IPS-15b (cell line): ENCODE measurements at regions not wholly inside any gene's neighbourhood (a gene's known extent, or its start where the extent isn't known, plus 50 kb on each side); places are given as distances from the start of the nearest gene placed in this dataset.
"Not testable (repeated sequence)": the region's sequence is repeated elsewhere in the genome, so short reads cannot be mapped to it uniquely, and the experiment has no call there.

Experiments used
- H3K27me3 ChIP-seq: one replicate; pipeline ENCODE4 v1.6.1; 2013; ENCODE audit warnings: low read length; ENCODE audit not compliant: control insufficient read depth, insufficient read depth
- H3K36me3 ChIP-seq: one replicate; pipeline ENCODE4 v1.6.1; 2013; ENCODE audit warnings: low read length; ENCODE audit not compliant: control insufficient read depth, insufficient read depth
- H3K4me1 ChIP-seq: one replicate; pipeline ENCODE4 v1.6.1; 2013; ENCODE audit warnings: mild to moderate bottlenecking, low read length; ENCODE audit not compliant: control insufficient read depth, insufficient read depth
- H3K4me3 ChIP-seq: one replicate; pipeline ENCODE4 v1.5.1; 2013; ENCODE audit warnings: low read depth, low read length
- H3K9ac ChIP-seq: one replicate; pipeline ENCODE4 v1.6.1; 2013; ENCODE audit warnings: low read depth, mild to moderate bottlenecking, low read length
- H3K9me3 ChIP-seq: one replicate; pipeline ENCODE4 v1.6.1; 2013; ENCODE audit warnings: mild to moderate bottlenecking, low read length; ENCODE audit not compliant: control insufficient read depth, insufficient read depth

DNA sequence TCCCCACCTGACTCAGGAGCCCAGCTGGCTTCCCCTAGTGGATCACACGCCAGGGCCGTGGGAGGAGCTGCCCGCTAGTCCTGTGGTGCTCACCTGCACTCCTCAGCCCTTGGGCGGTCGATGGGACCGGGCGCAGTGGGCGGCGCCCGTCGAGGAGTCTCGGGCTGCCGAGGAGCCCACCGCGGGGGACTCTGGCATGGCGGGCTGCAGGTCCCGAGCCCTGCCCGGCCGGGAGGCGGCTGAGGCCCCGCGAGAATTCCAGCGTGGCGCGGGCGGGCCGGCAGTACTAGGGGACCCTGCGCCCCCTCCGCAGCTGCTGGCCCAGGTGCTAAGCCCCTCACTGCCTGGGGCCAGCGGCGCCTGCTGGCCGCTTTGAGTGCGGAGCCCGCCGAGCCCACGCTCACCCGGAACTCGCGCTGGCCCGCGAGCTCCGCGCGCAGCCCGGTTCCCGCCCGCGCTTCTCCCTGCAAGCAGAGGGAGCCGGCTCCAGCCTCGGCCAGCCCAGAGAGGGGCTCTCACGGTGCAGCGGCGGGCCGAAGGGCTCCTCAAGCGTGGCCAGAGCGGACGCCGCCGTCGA, 367.9 kb downstream of the TYW1 start:
- H3K36me3 ChIP-seq: no peaks in the 10 kb centered on the region
- H3K4me3 ChIP-seq: peak overlapping the region; percentile 18
- H3K4me1 ChIP-seq: no peaks in the 10 kb centered on the region
- H3K27me3 ChIP-seq: peaks cover 2% of the 10 kb centered on the region
- H3K9ac ChIP-seq: no peak overlapping the region
- H3K9me3 ChIP-seq: no peaks in the 10 kb centered on the region

DNA sequence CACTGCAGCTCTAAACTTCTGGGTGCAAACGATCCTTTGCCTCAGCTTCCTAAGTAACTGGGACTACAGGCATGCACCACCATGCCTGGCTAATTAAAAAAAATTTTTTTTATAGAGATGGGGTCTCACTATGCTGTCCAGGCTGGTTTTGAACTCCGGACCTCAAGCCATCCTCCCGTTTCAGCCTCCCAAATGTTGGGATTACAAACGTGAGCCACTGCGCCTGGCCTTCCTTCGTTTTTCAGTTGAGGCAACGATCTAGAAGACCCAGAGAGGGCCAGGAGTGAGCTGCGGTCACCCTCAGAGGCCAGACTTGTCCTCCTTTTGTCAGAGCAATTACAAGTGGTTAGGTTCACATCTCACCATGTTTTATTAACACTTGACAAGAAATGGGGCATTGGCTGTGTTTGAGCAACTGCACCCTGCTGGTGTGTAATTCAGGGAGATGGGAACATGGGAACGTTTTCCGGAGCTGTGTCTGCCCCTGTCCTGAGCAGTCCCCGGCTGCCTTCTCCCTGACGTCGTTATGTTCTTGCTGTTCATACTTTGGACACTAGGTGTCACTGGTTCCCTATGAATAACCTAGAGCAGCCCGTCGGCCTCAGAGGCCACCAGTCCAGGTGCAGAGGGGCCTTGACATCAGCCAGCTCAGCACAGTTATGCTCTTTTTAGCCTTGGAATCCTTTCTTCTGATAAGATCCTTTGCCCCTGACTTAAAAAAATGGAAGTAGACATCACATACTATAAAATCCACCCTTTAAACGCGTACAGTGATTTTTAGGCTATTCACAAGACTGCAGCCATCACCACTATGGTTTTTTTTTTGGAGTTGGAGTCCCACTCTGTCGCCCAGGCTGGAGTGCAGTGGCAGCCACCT, 375.0 kb downstream of the TYW1 start:
- H3K4me1 ChIP-seq: no peaks in the 10 kb centered on the region
- no peak overlapping the region for H3K4me3 ChIP-seq
- H3K9me3 ChIP-seq: no peaks in the 10 kb centered on the region
- H3K27me3 ChIP-seq: peaks cover 2% of the 10 kb centered on the region
- H3K9ac ChIP-seq: no peak overlapping the region
- H3K36me3 ChIP-seq: no peaks in the 10 kb centered on the region

DNA sequence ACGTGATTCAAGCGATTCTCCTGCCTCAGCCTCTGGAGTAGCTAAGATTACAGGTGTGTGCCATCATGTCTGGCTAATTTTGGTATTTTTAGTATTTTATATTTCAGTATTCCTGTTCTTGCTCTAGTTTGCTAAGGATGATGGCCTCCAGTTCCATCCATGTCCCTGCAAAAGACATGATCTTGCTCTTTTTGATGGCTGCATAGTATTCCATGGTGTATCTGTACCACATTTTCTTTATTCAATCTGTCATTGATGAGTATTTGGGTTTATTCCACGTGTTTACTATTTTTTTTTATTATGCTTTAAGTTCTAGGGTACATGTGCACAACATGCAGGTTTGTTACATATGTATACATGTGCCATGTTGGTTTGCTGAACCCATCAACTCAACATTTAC, 376.8 kb downstream of the TYW1 start:
- not testable (repeated sequence) for H3K27me3 ChIP-seq, H3K9ac ChIP-seq, H3K9me3 ChIP-seq, H3K4me1 ChIP-seq, H3K36me3 ChIP-seq, H3K4me3 ChIP-seq

DNA sequence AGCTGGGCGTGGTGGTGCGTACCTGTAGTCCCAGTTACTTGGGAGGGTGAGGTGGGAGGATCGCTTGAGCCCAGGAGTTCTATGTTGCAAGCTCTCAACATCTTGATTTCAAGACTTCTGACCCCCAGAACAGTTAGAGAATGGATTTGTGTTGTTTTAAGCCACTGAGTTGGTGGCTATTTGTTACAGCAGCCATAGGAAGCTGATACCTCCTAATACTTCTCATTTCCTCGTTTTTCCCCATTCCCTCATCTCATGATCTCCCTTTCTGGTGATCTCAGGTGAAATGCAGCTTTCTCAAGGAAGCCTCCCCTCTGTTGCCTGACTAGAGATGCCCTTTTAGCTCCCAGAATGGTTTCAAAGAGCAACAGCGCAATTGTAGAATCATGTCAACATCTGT, 378.8 kb downstream of the TYW1 start:
- H3K27me3 ChIP-seq: peaks cover 5% of the 10 kb centered on the region
- no peak overlapping the region for H3K9ac ChIP-seq
- H3K9me3 ChIP-seq: no peaks in the 10 kb centered on the region
- no peaks in the 10 kb centered on the region for H3K4me1 ChIP-seq
- no peak overlapping the region for H3K4me3 ChIP-seq
- no peaks in the 10 kb centered on the region for H3K36me3 ChIP-seq

DNA sequence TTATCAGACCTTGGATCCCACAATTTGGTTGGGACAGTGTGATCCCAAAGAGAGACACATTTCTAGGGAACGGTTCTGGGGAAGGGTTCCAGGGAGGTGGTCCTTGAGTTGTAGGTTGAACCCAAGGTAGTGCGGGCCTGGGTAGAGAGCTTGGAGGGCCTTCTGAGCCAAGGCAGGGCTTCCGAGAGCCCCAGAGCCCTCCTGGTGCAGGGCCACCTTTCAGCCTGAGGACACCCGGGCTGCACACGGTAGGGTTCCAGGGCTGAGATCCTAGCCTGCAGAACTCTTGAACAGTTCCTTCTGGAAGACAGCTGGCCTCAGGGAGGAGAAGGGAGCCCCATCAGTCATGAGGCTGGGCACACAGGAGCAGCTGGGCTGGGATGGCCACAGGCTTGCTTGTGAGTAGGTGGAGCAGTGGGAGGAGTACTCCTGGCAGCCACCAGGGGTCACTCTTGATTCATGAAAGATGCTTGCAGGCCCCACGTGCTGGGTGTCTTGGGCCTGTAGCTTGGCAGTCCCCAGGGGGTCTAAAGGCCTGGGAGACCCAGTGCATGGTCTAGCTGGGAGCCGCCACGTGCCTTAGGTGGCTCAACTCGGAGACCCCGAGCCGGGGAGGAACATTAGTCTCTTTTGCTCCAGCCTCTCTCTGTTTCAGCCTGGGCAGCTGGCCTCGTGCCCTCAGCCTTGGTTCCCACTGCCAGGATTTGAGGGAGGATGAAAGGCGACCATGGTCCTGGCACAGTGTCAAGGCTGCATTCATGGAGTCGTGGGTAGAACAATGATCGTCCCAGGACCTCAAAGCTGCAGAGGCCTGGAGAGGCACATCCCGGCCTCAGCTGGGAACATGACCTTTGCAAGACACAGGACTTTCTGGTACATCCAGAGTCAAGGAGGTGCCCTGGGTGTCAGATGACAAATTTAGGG, 381.6 kb downstream of the TYW1 start:
- Histone ChIP-seq H3K4me1 (no peaks in the 10 kb centered on the region), H3K27me3 (peaks cover 5% of the 10 kb centered on the region), H3K4me3 (no peak overlapping the region), H3K9ac (no peak overlapping the region), H3K9me3 (no peaks in the 10 kb centered on the region), H3K36me3 (no peaks in the 10 kb centered on the region)

DNA sequence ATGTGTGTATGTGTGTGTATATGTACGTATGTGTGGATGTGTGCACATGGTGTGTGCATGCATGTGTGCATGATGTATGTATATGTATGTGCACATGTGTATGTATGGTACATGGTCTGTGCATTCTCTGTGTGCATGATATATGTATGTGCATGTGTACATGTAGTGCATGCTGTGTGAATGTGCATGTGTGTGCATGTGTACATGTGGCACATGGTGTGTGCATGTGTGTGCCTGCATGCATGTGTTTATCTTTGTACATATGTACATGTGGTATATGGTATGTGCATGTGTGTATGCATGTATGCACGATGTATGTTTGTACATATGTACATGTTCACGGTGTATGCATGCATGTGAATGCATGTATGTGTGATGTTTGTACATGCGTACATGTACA, 383.7 kb downstream of the TYW1 start:
- H3K36me3 ChIP-seq: no peaks in the 10 kb centered on the region
- H3K4me1 ChIP-seq: no peaks in the 10 kb centered on the region
- H3K4me3 ChIP-seq: no peak overlapping the region
- peaks cover 5% of the 10 kb centered on the region for H3K27me3 ChIP-seq
- H3K9ac ChIP-seq: no peak overlapping the region
- H3K9me3 ChIP-seq: no peaks in the 10 kb centered on the region

DNA sequence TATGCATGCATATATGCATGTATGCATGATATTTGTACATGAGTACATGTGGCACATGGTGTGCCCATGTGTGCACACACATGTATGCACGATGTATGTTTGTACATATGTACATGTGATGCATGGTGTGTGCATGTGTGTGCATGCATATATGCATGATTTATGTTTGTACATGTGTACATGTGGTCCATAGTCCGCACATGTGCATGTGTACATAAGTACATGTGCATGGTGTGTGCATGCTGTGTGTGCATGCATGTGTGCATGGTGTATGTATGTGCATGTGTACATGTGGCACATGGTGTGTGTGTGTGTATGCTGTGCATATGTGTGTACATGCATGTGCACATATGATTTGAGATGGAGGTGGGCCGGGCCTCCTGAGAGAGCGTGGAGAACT, 384.2 kb downstream of the TYW1 start:
- Histone ChIP-seq H3K27me3 (peaks cover 5% of the 10 kb centered on the region), H3K9ac (no peak overlapping the region), H3K4me3 (no peak overlapping the region), H3K9me3 (no peaks in the 10 kb centered on the region), H3K36me3 (no peaks in the 10 kb centered on the region), H3K4me1 (no peaks in the 10 kb centered on the region)

DNA sequence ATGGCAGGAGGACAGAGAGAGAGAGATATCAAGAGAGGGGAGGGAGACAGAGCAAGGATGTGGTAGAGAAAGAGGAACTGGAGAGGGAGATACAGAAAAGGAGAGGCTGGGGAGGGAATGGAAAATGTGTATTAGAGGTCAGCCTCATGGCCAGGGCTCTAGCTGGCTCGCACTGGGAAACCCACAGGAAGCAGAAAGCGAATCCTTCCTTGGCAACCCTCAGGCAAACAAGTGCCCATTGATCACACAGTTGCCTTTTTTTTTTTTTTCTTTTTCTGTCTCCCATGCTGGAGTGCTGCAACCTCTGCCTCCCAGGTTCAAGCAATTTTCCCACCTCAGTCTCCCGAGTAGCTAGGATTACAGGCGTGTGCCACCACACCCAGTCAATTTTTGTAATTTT, 391.2 kb downstream of the TYW1 start:
- no peak overlapping the region for H3K9ac ChIP-seq
- no peaks in the 10 kb centered on the region for H3K27me3 ChIP-seq
- H3K4me3 ChIP-seq: no peak overlapping the region
- no peaks in the 10 kb centered on the region for H3K36me3 ChIP-seq
- no peaks in the 10 kb centered on the region for H3K4me1 ChIP-seq
- H3K9me3 ChIP-seq: no peaks in the 10 kb centered on the region

DNA sequence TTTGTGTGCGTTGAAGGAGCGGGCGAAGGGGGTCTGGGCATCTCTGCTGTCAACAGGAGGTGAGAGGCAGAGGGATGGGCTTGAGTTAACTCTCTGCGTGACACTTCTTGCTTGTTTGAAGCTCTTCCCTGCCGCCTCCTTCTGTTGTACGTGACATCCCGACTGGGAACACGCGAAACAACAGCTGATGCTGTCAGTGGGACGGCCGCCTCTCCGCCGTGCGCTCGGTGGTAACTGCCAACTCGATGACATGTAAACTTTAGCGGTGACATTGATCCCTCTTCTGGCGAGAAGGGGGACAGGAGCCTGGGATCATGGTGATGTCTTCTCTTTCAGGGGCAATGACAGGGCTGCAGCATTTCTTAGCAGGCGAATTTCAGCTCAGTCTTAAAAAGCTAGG, 394.5 kb downstream of the TYW1 start:
- Histone ChIP-seq H3K9me3 (no peaks in the 10 kb centered on the region), H3K27me3 (no peaks in the 10 kb centered on the region), H3K4me1 (peaks cover 7% of the 10 kb centered on the region), H3K9ac (no peak overlapping the region), H3K36me3 (no peaks in the 10 kb centered on the region), H3K4me3 (no peak overlapping the region)

DNA sequence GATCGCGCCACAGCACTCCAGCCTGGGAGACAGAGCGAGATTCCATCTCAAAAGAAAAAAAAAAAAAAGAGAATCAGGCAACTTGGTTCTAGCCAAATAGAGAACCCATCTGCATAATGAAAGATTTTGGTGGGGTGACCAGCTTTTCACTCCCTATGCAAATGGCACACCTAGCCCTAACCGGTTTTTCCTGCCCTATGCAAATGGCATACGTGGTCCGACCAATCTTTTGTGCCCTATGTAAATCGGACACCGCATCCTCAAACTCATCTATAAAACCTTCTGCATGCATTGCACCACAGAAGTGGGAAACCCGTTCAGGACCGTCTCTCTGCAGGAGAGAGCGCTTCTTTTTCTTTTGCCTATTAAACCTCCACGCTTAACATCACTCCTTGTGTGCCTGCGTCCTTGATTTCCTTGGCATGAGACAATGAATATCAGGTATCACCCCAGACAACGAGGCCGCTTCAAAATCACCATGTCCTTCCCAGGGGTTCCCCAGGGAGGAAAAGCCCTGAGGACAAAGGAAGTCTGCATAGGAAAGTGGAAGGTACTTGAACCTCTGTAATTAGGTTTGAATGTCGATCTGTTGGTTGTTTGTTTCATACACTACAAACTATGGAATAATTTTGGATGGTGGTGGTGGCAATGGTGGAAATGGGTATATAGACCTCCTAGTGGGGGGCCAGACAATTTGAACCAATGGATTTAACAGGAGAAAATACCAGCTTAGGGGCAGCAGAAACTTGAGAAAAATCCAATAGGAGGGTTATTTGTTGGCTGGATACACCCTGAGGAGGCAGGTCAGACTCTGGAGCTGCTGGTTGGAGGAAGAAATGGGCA, 396.2 kb downstream of the TYW1 start:
- Histone ChIP-seq H3K9ac (no peak overlapping the region), H3K4me1 (peaks cover 7% of the 10 kb centered on the region), H3K27me3 (no peaks in the 10 kb centered on the region), H3K36me3 (no peaks in the 10 kb centered on the region), H3K4me3 (peak overlapping the region; percentile 31), H3K9me3 (no peaks in the 10 kb centered on the region)

DNA sequence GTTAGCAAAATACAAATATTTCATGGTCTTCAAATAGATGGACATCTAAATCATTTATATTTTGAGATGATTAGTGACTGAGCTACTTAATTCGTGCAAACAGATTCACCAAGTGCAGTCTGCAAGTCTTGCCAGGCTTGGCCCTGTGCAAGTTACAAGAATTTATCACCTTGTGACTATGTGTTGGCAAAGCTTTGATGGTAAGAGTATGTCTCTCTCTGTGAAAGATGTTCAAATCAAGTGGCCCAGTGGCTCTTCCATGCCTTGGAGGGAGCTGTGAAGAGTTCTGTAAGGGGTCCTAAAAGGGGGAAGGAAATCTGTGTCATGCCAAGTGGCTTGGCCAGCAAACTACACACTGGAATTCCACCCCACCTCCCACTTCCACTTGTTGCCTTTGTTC, 397.3 kb downstream of the TYW1 start:
- H3K4me3 ChIP-seq: no peak overlapping the region

More for the DNA sequence above, 397.3 kb downstream of the TYW1 start:
- Histone ChIP-seq H3K36me3 (no peaks in the 10 kb centered on the region), H3K9me3 (no peaks in the 10 kb centered on the region), H3K9ac (no peak overlapping the region), H3K4me1 (peaks cover 7% of the 10 kb centered on the region), H3K27me3 (no peaks in the 10 kb centered on the region)
